Transverse colon (tissue), 4 donors: ENCODE measurements at regions not wholly inside any gene's neighbourhood (a gene's known extent, or its start where the extent isn't known, plus 50 kb on each side); places are given as distances from the start of the nearest gene placed in this dataset.

Source experiments
- DNase-seq: peaks from one replicate; pipeline ENCODE4 v3.0.0-alpha.2; 2019
- H3K27ac ChIP-seq, 4 donors: fragments of 200-600 bp; sonication (generic); 2 replicates each; pipeline ENCODE4 v1.5.1; 2016 to 2018; ENCODE audit warnings: inconsistent platforms in 4 of 4
- H3K27me3 ChIP-seq: fragments of 200-600 bp; sonication (generic); 2 replicates; pipeline ENCODE4 v1.5.1; 2017; ENCODE audit warnings: inconsistent platforms
- H3K36me3 ChIP-seq, 4 donors: fragments of 200-600 bp; sonication (generic); 2 replicates each; pipeline ENCODE4 v1.5.1; 2017 to 2019; ENCODE audit warnings: inconsistent platforms in 4 of 4
- H3K4me1 ChIP-seq, 4 donors: fragments of 200-600 bp; sonication (generic); 2 replicates each; pipeline ENCODE4 v1.5.1; 2017 to 2020; ENCODE audit warnings: inconsistent platforms in 4 of 4
- H3K4me3 ChIP-seq, 4 donors: fragments of 200-600 bp; sonication (generic); 1 replicate in 1 of 4; 2 replicates in 3 of 4; pipeline versions ENCODE4 v1.5.1 to v1.6.1; 2017 to 2019; ENCODE audit warnings: inconsistent platforms in 4 of 4
- H3K9me3 ChIP-seq, 2 donors: fragments of 200-600 bp; sonication (generic); 2 replicates each; pipeline ENCODE4 v1.5.1; 2017 to 2019; ENCODE audit warnings: inconsistent platforms in 2 of 2
- EP300 ChIP-seq: sonication (generic); formaldehyde crosslinking; IDR thresholded peaks from one replicate; pipeline ENCODE4 v1.6.1; 2017; ENCODE audit warnings: antibody characterized with exemption, low read depth
- POLR2A ChIP-seq: fragments of 450-650 bp; IDR thresholded peaks from one replicate; pipeline ENCODE4 v1.6.1; 2016; ENCODE audit warnings: antibody characterized with exemption, mild to moderate bottlenecking, moderate library complexity
- POLR2AphosphoS5 ChIP-seq, 3 donors: sonication (generic); formaldehyde crosslinking; IDR thresholded peaks; one replicate each; pipeline ENCODE4 v1.6.1; 2016; ENCODE audit warnings: antibody characterized with exemption in 3 of 3
- WGBS, 2 donors: methylation state at CpG; one replicate each; pipeline ENCODE4 v1.1.5; 2018; ENCODE audit warnings: low coverage in 1 of 2; 5-methylcytosine and 5-hydroxymethylcytosine counted together
- in situ Hi-C, 4 donors: fragments of 200-750 bp; cut with MboI; loops; one replicate each; pipeline versions ENCODE4 v1.15.0 to v1.15.1; 2017; ENCODE audit warnings: low sequenced_read_pairs in 3 of 4, low pct_ligation_motif_present in 1 of 4, low pct_unique_long_range_greater_than_20kb in 1 of 4
- intact Hi-C: fragments of 100-400 bp; cut with DNase I; formaldehyde crosslinking; loops from one replicate; pipeline ENCODE4 v1.15.1; 2023; ENCODE audit warnings: low total_unique reads
- TF ChIP-seq, protein P1 (sequence below), 5 experiments: fragments of 200-600 bp in 3 of 5; fragments of 450-650 bp in 2 of 5; sonication (generic) in 3 of 5; IDR thresholded peaks; 1 replicate in 2 of 5; 2 replicates in 3 of 5; pipeline ENCODE4 v1.5.1; 2016 to 2017; ENCODE audit warnings: antibody characterized with exemption in 5 of 5, inconsistent platforms in 3 of 5, mild to moderate bottlenecking in 2 of 5, moderate library complexity in 1 of 5

DNA sequence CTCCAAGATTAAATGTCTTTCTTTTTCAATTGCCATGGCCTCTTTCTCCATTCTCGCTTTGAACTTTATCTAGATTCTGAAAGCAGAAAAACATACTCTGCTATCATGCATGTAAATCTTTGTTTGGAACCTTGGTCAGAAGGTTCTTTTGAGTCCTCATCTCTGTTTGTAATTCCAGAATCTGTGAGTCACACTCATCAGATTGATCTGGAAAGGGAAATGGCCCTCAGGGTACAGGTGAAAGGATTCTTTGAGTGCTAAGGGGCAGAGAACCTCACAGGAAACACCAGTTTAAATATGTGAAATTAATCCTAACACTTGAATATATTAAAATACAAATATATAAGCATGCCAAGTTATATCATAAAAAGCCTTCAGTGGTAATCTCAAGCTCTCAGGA lies 211.0 kb upstream of the ADGRL3 start:
- in situ Hi-C loops (no loop called here), intact Hi-C loops (no loop called here)
- H3K36me3 ChIP-seq, result no peaks in the 10 kb centered on the region
- no peak for DNase-seq
- H3K4me1 ChIP-seq, result no peaks in the 10 kb centered on the region
- no peaks in the 10 kb centered on the region for H3K27me3 ChIP-seq
- H3K4me3 ChIP-seq, result no peak overlapping the region
- 67 to 69% methylated on average over 1 of the region's 1 CpG for WGBS, 2 donors
- TF ChIP-seq POLR2AphosphoS5 (IDR thresholded peaks at IDR 0.05) (no peak), EP300 (no peak), POLR2A (no peak)
- TF ChIP-seq, protein P1, sequence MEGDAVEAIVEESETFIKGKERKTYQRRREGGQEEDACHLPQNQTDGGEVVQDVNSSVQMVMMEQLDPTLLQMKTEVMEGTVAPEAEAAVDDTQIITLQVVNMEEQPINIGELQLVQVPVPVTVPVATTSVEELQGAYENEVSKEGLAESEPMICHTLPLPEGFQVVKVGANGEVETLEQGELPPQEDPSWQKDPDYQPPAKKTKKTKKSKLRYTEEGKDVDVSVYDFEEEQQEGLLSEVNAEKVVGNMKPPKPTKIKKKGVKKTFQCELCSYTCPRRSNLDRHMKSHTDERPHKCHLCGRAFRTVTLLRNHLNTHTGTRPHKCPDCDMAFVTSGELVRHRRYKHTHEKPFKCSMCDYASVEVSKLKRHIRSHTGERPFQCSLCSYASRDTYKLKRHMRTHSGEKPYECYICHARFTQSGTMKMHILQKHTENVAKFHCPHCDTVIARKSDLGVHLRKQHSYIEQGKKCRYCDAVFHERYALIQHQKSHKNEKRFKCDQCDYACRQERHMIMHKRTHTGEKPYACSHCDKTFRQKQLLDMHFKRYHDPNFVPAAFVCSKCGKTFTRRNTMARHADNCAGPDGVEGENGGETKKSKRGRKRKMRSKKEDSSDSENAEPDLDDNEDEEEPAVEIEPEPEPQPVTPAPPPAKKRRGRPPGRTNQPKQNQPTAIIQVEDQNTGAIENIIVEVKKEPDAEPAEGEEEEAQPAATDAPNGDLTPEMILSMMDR (IDR thresholded peaks at IDR 0.05), result no peak
- H3K9me3 ChIP-seq, result no peaks in the 10 kb centered on the region
- H3K27ac ChIP-seq, result no peak overlapping the region

DNA sequence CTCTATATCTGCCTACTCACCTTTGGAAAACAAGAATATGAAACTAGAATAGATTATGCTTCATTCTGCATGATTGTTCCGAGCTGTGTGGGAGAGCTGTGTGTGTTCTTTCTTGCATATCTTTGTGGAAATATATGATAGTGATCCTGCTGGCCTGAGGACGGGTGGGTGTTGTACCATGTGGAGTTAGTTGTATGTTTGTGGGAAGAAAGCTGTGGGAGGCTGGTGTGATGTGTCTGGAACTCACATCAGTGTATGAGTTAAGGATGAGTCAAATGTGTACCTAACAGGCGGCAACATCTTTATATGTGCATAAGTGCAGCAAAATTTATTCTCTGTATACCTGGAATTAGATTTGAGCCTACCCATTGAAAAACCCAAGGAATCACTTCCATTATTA lies 208.1 kb upstream of the ADGRL3 start:
- Histone ChIP-seq H3K4me1 (no peaks in the 10 kb centered on the region), H3K36me3 (no peaks in the 10 kb centered on the region), H3K27me3 (no peaks in the 10 kb centered on the region), H3K4me3 (no peak overlapping the region), H3K27ac (no peak overlapping the region), H3K9me3 (no peaks in the 10 kb centered on the region)
- in situ Hi-C loops (no loop called here), intact Hi-C loops (no loop called here)
- WGBS, 2 donors, result 53 to 63% methylated on average over 2 to 3 of the region's 3 CpGs
- TF ChIP-seq EP300, result no peak
- TF ChIP-seq POLR2AphosphoS5 (IDR thresholded peaks at IDR 0.05), result no peak
- TF ChIP-seq POLR2A, result no peak
- TF ChIP-seq, protein P1 (IDR thresholded peaks at IDR 0.05), result no peak
- DNase-seq, result no peak

DNA sequence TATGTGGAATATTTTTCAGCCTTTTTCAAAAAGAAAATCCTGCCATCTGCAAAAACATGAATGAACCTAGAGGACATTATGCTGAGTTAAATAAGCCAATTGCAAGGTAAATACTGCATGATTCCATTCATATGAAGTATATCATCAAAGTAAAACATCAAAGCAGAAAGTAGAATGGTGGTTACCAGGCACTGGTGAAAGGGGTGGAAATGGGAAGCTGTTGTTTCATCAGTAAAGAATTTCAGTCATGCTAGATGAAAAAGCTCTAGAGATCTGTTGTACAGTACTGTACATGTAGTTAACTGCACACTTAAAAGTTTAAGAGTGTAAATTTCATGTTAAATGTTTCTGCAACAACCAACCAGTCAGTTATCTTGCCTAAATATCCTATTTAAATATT lies 196.8 kb upstream of the ADGRL3 start:
- in situ Hi-C loops, result no loop called here
- Histone ChIP-seq H3K4me1 (no peaks in the 10 kb centered on the region), H3K36me3 (no peaks in the 10 kb centered on the region), H3K4me3 (no peak overlapping the region), H3K9me3 (peaks cover 0 to 7% of the 10 kb centered on the region in 2 donors), H3K27ac (no peak overlapping the region), H3K27me3 (no peaks in the 10 kb centered on the region)
- DNase-seq, result no peak
- TF ChIP-seq EP300, result no peak
- no peak for TF ChIP-seq POLR2AphosphoS5 (IDR thresholded peaks at IDR 0.05)
- TF ChIP-seq, protein P1 (IDR thresholded peaks at IDR 0.05), result no peak
- TF ChIP-seq POLR2A, result no peak
- intact Hi-C loops, result no loop called here

DNA sequence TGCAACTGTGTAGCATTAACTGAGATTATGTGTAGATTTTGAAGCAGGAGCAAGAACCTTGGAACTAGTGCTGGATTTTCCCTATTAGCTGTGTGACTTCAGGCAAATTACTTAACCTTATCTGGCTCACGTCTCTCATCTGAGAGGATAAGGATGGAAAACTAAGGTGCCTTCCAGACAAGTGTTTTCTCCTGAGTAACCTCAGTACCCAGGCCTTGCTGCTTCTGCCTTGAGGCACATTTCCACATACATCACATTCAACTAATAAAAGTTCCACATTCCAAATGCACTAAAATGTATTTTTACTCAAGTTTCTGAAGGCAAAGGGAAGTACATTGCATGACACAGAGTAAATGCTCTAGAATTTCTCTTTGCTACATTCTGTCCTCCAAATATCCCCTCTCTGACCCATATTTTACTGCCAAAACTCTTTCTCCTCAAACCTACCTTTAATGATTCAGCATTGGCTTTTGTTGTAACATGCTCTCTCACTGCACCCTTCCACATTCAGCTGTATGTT lies 195.4 kb upstream of the ADGRL3 start:
- intact Hi-C loops, result no loop called here
- no peaks in the 10 kb centered on the region for H3K4me1 ChIP-seq
- peaks cover 0 to 7% of the 10 kb centered on the region in 2 donors for H3K9me3 ChIP-seq
- no peak overlapping the region for H3K4me3 ChIP-seq
- WGBS, 2 donors, result 60% methylated on average over 1 of the region's 1 CpG
- no peak overlapping the region for H3K27ac ChIP-seq
- DNase-seq, result no peak
- H3K27me3 ChIP-seq, result no peaks in the 10 kb centered on the region
- TF ChIP-seq, protein P1 (IDR thresholded peaks at IDR 0.05), result no peak
- TF ChIP-seq EP300 (no peak), POLR2AphosphoS5 (IDR thresholded peaks at IDR 0.05) (no peak), POLR2A (no peak)
- in situ Hi-C loops, result no loop called here
- H3K36me3 ChIP-seq, result no peaks in the 10 kb centered on the region
